ENCODE measurements at regions not wholly inside any gene's neighbourhood (a gene's known extent, or its start where the extent isn't known, plus 50 kb on each side); places are given as distances from the start of the nearest gene placed in this dataset.

DNA sequence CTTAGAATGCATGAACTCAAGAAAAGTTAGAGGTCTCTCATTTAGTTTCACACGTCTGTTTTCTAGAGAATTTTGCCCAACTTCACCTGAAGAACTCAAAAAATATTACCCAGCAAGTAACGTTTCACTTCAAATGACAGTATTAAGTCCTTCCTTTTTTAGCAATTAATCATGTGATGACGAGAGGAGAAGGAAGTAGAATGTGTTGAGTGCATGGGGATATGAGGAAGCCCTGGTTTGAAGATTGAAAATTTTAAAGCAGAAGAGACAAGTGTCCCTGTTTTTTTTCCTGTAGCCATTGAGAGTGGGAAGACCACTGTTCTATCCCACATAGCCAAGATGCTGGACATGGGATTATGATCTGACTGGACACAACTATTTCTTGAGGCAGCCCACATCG is 406.3 kb upstream of the CPEB2 start:
- DNase-seq, result no peak

- DNase-seq, result no peak
Measured at GRCh38 chr4:14596437-14596836, 405.8 kb upstream of the CPEB2 start.

GRCh38 chr4:14596904-14597303 is 405.4 kb upstream of the CPEB2 start:
- no peak for DNase-seq

GRCh38 chr4:14602206-14602605 is 400.1 kb upstream of the CPEB2 start:
- DNase-seq, result no peak

GRCh38 chr4:14607001-14607400 is 395.3 kb upstream of the CPEB2 start:
- no peak for DNase-seq

DNA sequence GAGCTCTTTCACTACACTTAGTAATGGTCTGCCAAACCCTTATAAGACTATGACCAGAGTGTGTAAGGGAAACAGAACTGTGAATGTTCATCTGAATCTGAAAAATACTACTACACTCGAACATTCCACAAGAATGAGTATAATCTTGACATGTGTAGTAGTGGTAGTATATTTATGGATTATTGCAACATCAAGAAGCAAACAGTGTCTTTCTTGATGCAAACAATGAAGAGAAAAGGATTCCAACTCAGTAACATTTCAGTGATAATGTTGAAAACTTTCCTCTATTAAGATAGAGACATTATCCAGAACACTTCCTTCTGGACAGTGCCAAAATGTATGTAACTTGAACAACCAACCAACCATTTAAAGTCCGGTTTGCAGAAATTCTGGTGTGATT is 394.7 kb upstream of the CPEB2 start:
- DNase-seq, result no peak

GRCh38 chr4:14608630-14609029 is 393.7 kb upstream of the CPEB2 start:
- no peak for DNase-seq

DNA sequence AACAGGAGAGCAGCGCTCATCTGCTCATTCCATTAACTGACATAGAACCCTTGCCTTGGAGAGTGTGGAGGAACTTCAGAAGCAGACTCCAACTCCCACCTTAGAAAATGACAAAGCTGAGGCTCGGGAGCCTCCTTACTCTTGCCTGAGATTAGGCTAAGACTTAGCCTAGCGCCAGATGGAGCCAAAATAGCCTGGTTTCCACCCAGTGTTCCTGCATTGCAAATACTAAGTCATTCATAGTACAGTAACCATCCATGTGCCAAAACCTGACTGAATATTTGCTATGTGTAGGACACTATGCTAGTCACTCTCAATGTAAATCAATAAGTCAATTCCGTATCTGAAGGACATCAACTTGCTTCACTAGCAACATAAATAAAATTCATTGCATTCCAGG is 387.4 kb upstream of the CPEB2 start:
- DNase-seq, result no peak

DNA sequence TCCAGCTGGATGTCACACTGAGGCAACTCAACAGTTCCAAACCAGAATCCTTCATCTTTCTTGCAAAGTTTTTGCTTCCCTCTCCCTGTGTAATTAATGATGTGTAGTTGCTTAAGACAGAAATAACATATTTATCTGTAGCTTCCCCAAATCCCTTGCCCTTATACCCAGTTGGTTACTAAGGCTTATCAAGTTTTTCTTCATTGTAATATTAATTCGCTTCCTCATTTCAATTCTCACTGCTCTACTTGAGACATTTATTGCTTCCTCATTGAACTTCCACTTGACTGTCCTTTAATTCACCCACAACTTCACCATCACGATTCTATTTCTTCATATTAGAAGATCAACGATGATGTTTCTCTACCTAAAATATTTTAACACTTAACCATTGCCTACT is 386.6 kb upstream of the CPEB2 start:
- DNase-seq, result no peak

DNA sequence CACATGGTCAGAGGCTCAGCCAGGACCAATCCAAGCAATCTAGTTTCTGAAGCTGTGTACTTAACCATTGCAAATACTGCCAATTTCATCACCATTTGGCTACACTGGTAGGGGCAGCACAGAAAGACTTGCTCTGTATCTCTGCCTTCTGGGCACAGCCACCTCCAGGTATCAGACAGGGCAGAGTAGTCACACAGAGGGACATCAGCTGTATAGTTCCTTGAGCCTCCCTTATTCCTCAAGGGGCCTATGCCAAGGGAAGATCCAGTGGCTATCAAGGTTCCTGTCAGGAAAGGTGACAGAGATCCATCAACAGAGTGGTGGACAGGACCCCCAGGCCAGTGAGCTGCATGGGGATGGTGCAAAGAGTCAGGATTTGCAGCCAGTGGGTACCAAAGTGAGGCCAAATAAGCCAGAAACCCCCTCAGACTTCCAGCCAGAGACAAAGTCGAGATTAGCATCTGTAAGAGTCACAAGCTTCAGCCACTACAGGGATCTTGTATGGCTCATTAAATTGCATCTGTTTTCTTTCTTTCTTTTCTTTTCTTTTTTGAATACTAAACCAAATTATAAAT is 381.6 kb upstream of the CPEB2 start:
- no peak for DNase-seq

- DNase-seq, result no peak
Measured at GRCh38 chr4:14621731-14622463, 380.4 kb upstream of the CPEB2 start.

GRCh38 chr4:14627038-14627437 is 375.2 kb upstream of the CPEB2 start:
- no peak for DNase-seq

DNA sequence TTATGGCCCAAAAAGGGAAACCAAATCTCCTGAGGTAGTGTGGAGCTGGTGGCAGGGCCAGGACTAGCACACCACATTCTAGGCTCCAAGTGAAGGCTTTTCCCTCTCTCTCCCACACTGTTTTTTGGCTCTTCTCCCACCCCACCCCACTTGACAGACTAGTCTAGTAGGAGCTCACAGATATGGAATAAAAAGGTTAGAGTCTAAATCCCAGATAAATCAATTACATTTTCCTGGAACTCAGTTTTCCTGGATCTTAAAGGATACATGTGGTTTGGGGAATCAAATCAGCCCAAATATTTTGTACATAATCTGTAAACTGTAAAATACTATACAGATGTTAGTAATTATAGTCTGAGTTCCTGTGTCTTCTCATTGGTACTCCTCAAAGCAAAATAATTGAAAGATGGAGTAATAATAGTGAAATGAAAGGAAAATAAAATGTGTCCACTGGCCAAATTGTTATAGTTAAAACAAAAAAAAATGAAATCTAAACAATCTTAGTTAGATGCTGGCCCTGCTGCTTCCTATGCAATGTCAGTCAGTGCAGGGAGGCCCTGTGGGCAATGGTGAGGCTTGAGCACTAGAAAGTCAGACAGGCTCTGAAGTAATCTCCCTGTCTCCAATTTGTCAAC is 370.4 kb upstream of the CPEB2 start:
- no peak for DNase-seq

DNA sequence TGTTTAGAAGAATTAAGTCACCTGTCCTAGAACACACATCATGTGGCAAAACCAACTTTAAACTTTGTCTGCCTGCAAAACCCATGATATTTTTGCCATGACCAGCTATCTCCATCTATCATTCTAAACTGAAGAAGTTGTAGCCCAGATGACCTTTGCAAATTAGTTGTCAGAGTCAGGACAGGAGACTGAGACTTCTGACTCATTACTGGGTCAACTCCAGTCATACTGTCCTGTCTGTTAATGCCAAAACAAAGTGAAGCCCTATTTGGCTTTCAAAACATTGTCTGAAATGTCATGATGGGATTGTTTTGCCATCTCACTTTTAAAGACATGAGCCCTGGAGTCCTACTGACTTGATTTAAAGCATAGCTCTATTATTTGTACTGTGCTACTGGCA is 365.7 kb upstream of the CPEB2 start:
- DNase-seq, result no peak

DNA sequence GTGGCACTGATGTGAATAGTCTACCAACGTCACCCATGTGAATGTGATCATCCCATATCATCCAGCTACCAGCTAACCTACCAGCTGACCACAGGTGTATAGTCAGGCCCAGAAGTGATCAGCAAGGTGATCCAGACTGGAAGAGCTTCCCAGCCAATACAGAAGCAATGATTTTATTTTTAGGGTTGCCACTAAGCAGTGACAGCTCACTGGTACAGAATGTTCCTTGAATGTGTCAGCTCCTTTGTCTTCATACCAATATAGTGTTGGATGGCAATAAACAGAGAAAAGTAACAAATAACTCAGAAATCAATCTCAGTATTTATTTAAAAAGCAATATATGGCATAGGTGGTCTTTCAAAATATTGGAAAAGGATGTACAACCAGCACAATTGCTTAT is 361.8 kb upstream of the CPEB2 start:
- DNase-seq, result no peak

- DNase-seq, result no peak
Measured at GRCh38 chr4:14641871-14642270, 360.4 kb upstream of the CPEB2 start.

DNA sequence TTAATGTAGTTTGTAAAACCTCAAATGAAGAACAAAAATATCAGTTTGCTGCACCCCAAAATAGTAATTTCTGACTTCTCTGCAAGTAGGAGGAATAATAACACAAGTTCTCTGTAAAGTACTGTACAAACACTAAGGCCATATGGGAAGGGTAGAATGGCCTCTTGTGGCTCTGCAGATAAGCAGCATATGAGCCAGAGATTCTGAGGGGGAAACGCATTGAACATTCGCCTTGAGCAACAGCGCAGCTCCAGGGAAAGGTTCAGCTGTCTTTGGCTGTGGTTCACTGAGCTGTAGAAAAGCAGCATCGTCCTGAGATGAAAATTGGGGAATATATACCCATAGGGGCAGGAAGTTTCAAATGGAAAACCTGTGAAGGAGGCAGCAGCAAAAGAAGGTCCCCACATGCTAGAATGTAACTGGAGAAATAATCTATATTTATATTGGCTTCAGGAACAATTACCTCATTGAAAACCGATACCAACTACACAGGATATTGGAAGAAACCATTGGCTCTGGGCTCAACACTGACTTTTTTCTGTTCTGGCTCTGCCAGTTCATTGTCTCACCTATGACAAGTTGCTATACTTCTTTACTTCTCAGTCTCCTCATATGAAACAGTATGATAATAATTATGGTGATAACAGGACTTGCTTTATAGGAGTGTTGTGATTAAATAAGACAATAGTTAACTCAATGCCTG is 357.6 kb upstream of the CPEB2 start:
- no peak for DNase-seq

GRCh38 chr4:14646831-14647230 is 355.4 kb upstream of the CPEB2 start:
- DNase-seq, result no peak

DNA sequence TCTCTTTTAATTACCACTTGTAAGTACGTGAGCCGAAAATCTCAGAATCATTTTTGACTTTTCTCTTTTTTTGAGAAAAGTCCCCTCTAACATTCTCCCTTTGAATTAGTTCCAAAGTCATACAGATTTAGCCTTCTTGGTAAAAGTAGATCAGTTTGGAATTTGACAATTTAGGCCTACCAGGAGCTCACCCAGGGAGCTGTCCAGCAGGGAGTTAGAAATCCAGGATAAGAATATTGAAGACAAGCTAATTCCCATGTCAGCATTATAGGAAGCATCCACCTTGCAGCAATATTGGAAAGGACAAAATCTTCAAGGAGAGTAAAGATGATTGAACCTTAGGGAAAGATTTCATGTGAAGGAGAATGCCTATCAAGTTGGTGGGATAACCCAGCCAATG is 352.2 kb upstream of the CPEB2 start:
- DNase-seq, result no peak

DNA sequence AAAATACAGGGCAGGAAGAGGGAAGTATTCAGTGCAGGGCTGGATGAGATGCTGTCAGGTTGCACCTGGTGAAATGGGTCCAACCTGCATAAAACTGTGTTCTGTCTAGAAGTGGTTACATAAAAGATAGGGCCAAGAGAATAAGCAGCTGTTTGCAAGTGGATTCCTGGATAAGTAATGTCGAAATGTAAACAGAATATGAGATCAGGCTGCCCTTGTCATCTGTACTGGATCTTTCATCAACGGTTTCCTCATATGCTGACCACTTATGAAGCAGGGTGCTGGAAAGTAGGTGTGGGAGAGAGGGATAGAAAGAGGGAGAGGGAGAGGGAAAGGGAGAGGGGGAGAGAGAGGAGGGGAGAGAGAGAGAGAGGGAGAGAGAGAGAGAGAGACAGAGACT is 349.8 kb upstream of the CPEB2 start:
- no peak for DNase-seq

DNA sequence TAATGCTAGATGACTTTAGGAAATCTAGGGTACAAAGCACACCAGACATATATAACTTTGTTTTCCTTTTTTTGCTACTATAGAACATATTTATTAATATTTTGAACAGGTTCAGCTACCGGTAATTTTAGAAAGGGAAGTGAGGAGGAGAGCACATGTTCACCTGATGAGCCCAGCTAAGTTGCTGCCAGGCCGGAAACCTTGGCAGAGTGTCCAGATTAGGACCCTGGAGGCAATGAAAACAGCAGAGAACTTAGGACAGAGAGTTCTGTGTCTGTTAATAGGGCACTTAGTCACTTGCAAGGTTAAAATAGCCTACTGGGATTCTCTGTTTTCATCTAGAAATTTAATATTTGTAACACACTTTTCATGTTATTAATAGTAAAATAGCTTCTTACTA is 348.9 kb upstream of the CPEB2 start:
- DNase-seq, result no peak

DNA sequence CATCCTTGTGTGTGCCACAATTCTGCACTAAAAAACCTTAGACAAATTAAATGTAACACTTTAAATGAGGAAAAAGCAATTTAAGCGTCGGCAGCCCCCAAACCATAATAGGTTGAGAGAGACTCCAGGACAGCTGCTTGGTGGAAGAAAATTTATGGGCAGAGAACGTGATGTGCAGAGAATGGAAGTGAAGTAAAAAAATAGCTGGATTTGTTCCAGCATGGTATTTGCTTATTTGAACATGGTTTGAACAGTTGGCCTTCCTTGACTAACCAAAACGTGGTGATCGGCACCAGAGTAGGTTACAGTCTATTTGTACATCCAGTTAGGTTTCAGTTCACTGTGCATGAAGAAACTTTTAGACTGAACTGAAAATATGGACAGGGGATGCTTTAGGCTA is 343.0 kb upstream of the CPEB2 start:
- DNase-seq, result no peak

DNA sequence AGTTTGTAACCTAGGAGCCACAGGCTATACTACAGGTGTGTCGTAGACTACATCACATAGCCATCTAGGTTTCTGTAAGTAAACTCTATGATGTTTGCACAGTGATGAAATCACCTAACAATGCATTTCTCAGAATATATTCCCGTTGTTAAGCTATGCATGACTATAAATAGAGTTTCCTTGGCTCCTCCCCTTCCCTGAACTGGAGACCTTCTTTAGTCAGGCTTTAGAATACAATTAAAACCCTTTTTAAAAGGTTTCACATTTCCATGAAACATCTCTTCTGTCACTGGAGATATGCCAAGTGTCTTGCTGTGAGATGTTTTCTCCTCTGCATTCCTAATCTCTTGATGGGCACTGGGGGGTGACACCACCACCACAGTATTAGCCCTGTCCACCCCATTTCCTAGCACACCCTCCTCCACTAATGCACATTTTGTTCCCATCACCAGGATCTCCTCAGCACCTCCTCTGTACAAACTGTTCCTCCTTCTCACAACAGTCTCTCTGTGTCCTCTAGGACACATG is 334.6 kb upstream of the CPEB2 start:
- no peak for DNase-seq

GRCh38 chr4:14668296-14668695 is 334.0 kb upstream of the CPEB2 start:
- no peak for DNase-seq
